ENCODE measurements at regions not wholly inside any gene's neighbourhood (a gene's known extent, or its start where the extent isn't known, plus 50 kb on each side); places are given as distances from the start of the nearest gene placed in this dataset.
"Not testable (repeated sequence)": the region's sequence is repeated elsewhere in the genome, so short reads cannot be mapped to it uniquely, and the experiment has no call there.

GRCh38 chr12:9372202-9372601 is 164.0 kb upstream of the PZP start:
- DNase-seq (ENCODE audit: low read depth): no peak

- DNase-seq (ENCODE audit: low read depth): no peak
These were observed 159.6 kb upstream of the PZP start for GRCh38 chr12:9367828-9368227.

GRCh38 chr12:9367201-9367600 is 159.0 kb upstream of the PZP start:
- DNase-seq (ENCODE audit: low read depth): no peak

- no peak for DNase-seq (ENCODE audit: low read depth)
These were observed 157.1 kb upstream of the PZP start for GRCh38 chr12:9365296-9365695.

GRCh38 chr12:9364224-9365176 is 156.3 kb upstream of the PZP start:
- DNase-seq (ENCODE audit: low read depth): no peak

GRCh38 chr12:9363145-9363544 is 154.9 kb upstream of the PZP start:
- DNase-seq (ENCODE audit: low read depth): no peak

- DNase-seq (ENCODE audit: low read depth): no peak
These were observed 153.7 kb upstream of the PZP start for GRCh38 chr12:9361879-9362326.

- not testable (repeated sequence) for DNase-seq (ENCODE audit: low read depth)
These were observed 146.0 kb upstream of the PZP start for GRCh38 chr12:9354009-9354754.

GRCh38 chr12:9351136-9351535 is 142.9 kb upstream of the PZP start:
- DNase-seq (ENCODE audit: low read depth): no peak

GRCh38 chr12:9349888-9350885 is 142.0 kb upstream of the PZP start:
- DNase-seq (ENCODE audit: low read depth): no peak

- DNase-seq (ENCODE audit: low read depth): no peak
These were observed 140.8 kb upstream of the PZP start for GRCh38 chr12:9348906-9349518.

GRCh38 chr12:9347328-9348127 is 139.3 kb upstream of the PZP start:
- no peak for DNase-seq (ENCODE audit: low read depth)

- DNase-seq (ENCODE audit: low read depth): no peak
These were observed 138.7 kb upstream of the PZP start for GRCh38 chr12:9346866-9347327.

GRCh38 chr12:9345171-9345570 is 137.0 kb upstream of the PZP start:
- no peak for DNase-seq (ENCODE audit: low read depth)

- no peak for DNase-seq (ENCODE audit: low read depth)
These were observed 136.3 kb upstream of the PZP start for GRCh38 chr12:9344541-9344940.

GRCh38 chr12:9343731-9344130 is 135.5 kb upstream of the PZP start:
- DNase-seq (ENCODE audit: low read depth): no peak

GRCh38 chr12:9342614-9343353 is 134.6 kb upstream of the PZP start:
- DNase-seq (ENCODE audit: low read depth): no peak

- DNase-seq (ENCODE audit: low read depth): no peak
These were observed 133.0 kb upstream of the PZP start for GRCh38 chr12:9341260-9341585.

GRCh38 chr12:9340422-9341259 is 132.4 kb upstream of the PZP start:
- no peak for DNase-seq (ENCODE audit: low read depth)
